H9 (cell line): ENCODE measurements at regions not wholly inside any gene's neighbourhood (a gene's known extent, or its start where the extent isn't known, plus 50 kb on each side); places are given as distances from the start of the nearest gene placed in this dataset.
A peak's percentile ranks its signal among the peaks of the same experiment; 100 is the strongest.

Source experiments
- DNase-seq: peaks from one replicate; pipeline ENCODE4 v3.0.0-alpha.2; 2017
- H2AFZ ChIP-seq: one replicate; pipeline ENCODE4 v1.6.1; 2013; ENCODE audit warnings: mild to moderate bottlenecking, low read length, control low read depth, moderate library complexity
- H2AK5ac ChIP-seq: 2 replicates; pipeline ENCODE4 v1.6.1; 2013; ENCODE audit warnings: low read length, control low read depth, mixed read lengths; ENCODE audit not compliant: insufficient read length
- H2BK120ac ChIP-seq: one replicate; pipeline ENCODE4 v1.6.1; 2013; ENCODE audit warnings: low read depth, mild to moderate bottlenecking, low read length, control low read depth, inconsistent platforms; ENCODE audit not compliant: poor library complexity, severe bottlenecking
- H2BK12ac ChIP-seq: 2 replicates; pipeline ENCODE4 v1.6.1; 2013; ENCODE audit warnings: low read length, control low read depth, mixed read lengths, low read depth; ENCODE audit not compliant: insufficient read length
- H2BK15ac ChIP-seq: 2 replicates; pipeline ENCODE4 v1.6.1; 2013; ENCODE audit warnings: low read depth, low read length, control low read depth
- H2BK20ac ChIP-seq: one replicate; pipeline ENCODE4 v1.6.1; 2013; ENCODE audit warnings: low read depth, mild to moderate bottlenecking, low read length, control low read depth, inconsistent platforms; ENCODE audit not compliant: poor library complexity, severe bottlenecking
- H2BK5ac ChIP-seq: 2 replicates; pipeline ENCODE4 v1.6.1; 2013; ENCODE audit warnings: low read length, control low read depth, mixed read lengths; ENCODE audit not compliant: insufficient read length
- H3K14ac ChIP-seq: 2 replicates; pipeline ENCODE4 v1.6.1; 2013; ENCODE audit warnings: low read length, control low read depth; ENCODE audit not compliant: insufficient read depth
- H3K18ac ChIP-seq: 2 replicates; pipeline ENCODE4 v1.6.1; 2013; ENCODE audit warnings: low read depth, mild to moderate bottlenecking, mixed read lengths, low read length, control low read depth; ENCODE audit not compliant: insufficient read length
- H3K23ac ChIP-seq: 2 replicates; pipeline ENCODE4 v1.6.1; 2013; ENCODE audit warnings: low read length, control low read depth, mixed read lengths, low read depth; ENCODE audit not compliant: insufficient read length
- H3K23me2 ChIP-seq: 2 replicates; pipeline ENCODE4 v1.6.1; 2013; ENCODE audit warnings: low read depth, mild to moderate bottlenecking, mixed read lengths, low read length, control low read depth; ENCODE audit not compliant: insufficient read length, poor library complexity, severe bottlenecking
- H3K27ac ChIP-seq: 2 replicates; pipeline ENCODE4 v1.5.1; 2013; ENCODE audit warnings: low read length, control low read depth, mixed read lengths, low read depth; ENCODE audit not compliant: insufficient read length
- H3K27me3 ChIP-seq: 2 replicates; pipeline ENCODE4 v1.6.1; 2013; ENCODE audit warnings: low read length, control low read depth, inconsistent platforms; ENCODE audit not compliant: insufficient read depth
- H3K4ac ChIP-seq: 2 replicates; pipeline ENCODE4 v1.6.1; 2013; ENCODE audit warnings: low read depth, mild to moderate bottlenecking, control low read depth, inconsistent platforms, low read length, moderate library complexity
- H3K4me1 ChIP-seq: 2 replicates; pipeline ENCODE4 v1.6.1; 2013; ENCODE audit warnings: low read length, control low read depth, inconsistent platforms; ENCODE audit not compliant: insufficient read depth
- H3K4me2 ChIP-seq: 2 replicates; pipeline ENCODE4 v1.6.1; 2013; ENCODE audit warnings: low read length, control low read depth, mixed read lengths; ENCODE audit not compliant: insufficient read length, insufficient read depth
- H3K56ac ChIP-seq: 2 replicates; pipeline ENCODE4 v1.6.1; 2013; ENCODE audit warnings: low read depth, mild to moderate bottlenecking, mixed read lengths, low read length, control low read depth; ENCODE audit not compliant: insufficient read length
- H3K79me1 ChIP-seq: 2 replicates; pipeline ENCODE4 v1.6.1; 2013; ENCODE audit warnings: low read depth, mild to moderate bottlenecking, moderate library complexity, low read length, control low read depth, inconsistent platforms; ENCODE audit not compliant: insufficient read depth, poor library complexity, severe bottlenecking
- H3K79me2 ChIP-seq: 2 replicates; pipeline ENCODE4 v1.6.1; 2013; ENCODE audit warnings: low read length, control low read depth, inconsistent platforms; ENCODE audit not compliant: insufficient read depth
- H3K9ac ChIP-seq: 2 replicates; pipeline ENCODE4 v1.6.1; 2013; ENCODE audit warnings: low read length, control low read depth, mixed read lengths; ENCODE audit not compliant: insufficient read length; ENCODE audit errors: extremely low read depth
- H3K9me3 ChIP-seq: one replicate; pipeline ENCODE4 v1.6.1; 2013; ENCODE audit warnings: low read depth, low read length, inconsistent platforms; ENCODE audit not compliant: control insufficient read depth
- H3T11ph ChIP-seq: one replicate; pipeline ENCODE4 v1.6.1; 2013; ENCODE audit warnings: mild to moderate bottlenecking, low read length, control low read depth, inconsistent platforms
- H4K20me1 ChIP-seq: one replicate; pipeline ENCODE4 v1.6.1; 2013; ENCODE audit not compliant: control insufficient read depth, insufficient read length, insufficient read depth
- H4K5ac ChIP-seq: 2 replicates; pipeline ENCODE4 v1.6.1; 2013; ENCODE audit warnings: low read depth, mild to moderate bottlenecking, mixed read lengths, low read length, control low read depth; ENCODE audit not compliant: insufficient read length
- H4K8ac ChIP-seq: replicated peaks from 2 replicates; pipeline ENCODE4 v1.6.1; 2013; ENCODE audit warnings: low read length, control low read depth, mixed read lengths, low read depth; ENCODE audit not compliant: insufficient read length
- H4K91ac ChIP-seq: 2 replicates; pipeline ENCODE4 v1.6.1; 2013; ENCODE audit warnings: low read depth, mild to moderate bottlenecking, moderate library complexity, mixed read lengths, low read length, control low read depth; ENCODE audit not compliant: insufficient read length
- H3K27ac Mint-ChIP-seq, 3 experiments: 2 replicates in 2 of 3; 3 replicates in 1 of 3; pipeline ENCODE4 v1.8.0; 2020 to 2021; ENCODE audit warnings: mixed read lengths in 3 of 3, mild to moderate bottlenecking in 1 of 3, moderate library complexity in 1 of 3
- H3K27me3 Mint-ChIP-seq: 2 replicates; pipeline ENCODE4 v1.8.0; 2021; ENCODE audit warnings: low read depth, mild to moderate bottlenecking, moderate library complexity, mixed read lengths
- H3K36me3 Mint-ChIP-seq, 3 experiments: 2 replicates in 2 of 3; 3 replicates in 1 of 3; pipeline ENCODE4 v1.8.0; 2020 to 2021; ENCODE audit warnings: low read depth in 3 of 3, mixed read lengths in 3 of 3; ENCODE audit not compliant: insufficient read depth in 1 of 3
- H3K4me1 Mint-ChIP-seq, 2 experiments: 2 replicates each; pipeline ENCODE4 v1.8.0; 2020; ENCODE audit warnings: mixed read lengths in 2 of 2
- H3K4me3 Mint-ChIP-seq, 2 experiments: 2 replicates in 1 of 2; 3 replicates in 1 of 2; pipeline ENCODE4 v1.8.0; 2020 to 2021; ENCODE audit warnings: mild to moderate bottlenecking in 2 of 2, mixed read lengths in 2 of 2, moderate library complexity in 1 of 2
- H3K9me3 Mint-ChIP-seq, 2 experiments: 2 replicates in 1 of 2; 3 replicates in 1 of 2; pipeline ENCODE4 v1.8.0; 2020; ENCODE audit warnings: mild to moderate bottlenecking in 2 of 2, mixed read lengths in 2 of 2, moderate library complexity in 1 of 2
- WGBS: extraction: QIAGEN DNeasy Blood & Tissue Kit; methylation state at CpG from one replicate; pipeline ENCODE4 v1.1.7; 2013; ENCODE audit warnings: missing lambda C conversion rate, low lambda C conversion rate, mixed read lengths; ENCODE audit not compliant: insufficient read length; ENCODE audit errors: extremely low coverage; 5-methylcytosine and 5-hydroxymethylcytosine counted together
- TF ChIP-seq, protein P1 (sequence below): fragments of 200-600 bp; sonication (generic); conservative IDR thresholded peaks from 3 replicates; pipeline ENCODE4 v1.8.0; 2021; ENCODE audit warnings: antibody characterized with exemption, mild to moderate bottlenecking

DNA sequence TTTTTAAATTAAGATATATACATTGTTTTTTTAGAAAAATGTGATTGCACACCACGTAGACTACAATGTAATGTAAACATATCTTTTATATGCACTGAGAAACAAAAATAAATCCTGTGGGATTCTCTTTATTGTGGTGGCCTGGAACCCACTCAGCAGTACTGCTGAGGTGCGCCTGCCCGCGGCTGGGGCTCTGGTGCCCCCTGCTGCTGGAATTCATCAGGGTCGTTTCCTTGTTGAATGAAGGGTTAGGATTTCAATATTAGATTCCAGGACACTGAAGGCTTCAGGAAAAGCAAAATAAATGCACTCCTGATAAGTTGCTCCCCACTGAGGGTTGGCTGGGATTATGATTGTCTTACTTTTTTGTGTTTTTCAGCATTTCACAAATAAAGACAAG lies 175.8 kb upstream of the GGTLC1 start:
- no peak overlapping the region for H3K56ac ChIP-seq
- H3K9me3 ChIP-seq = no peaks in the 10 kb centered on the region
- no peak overlapping the region for H3K27ac ChIP-seq
- H3K9me3 Mint-ChIP-seq = peaks cover 0 to 5% of the 10 kb centered on the region in 2 experiments; a peak in 3 of 5 replicates
- H4K8ac ChIP-seq = no peak overlapping the region
- peaks cover 2% of the 10 kb centered on the region; the same call in 1 of the 2 replicates for H3K27me3 Mint-ChIP-seq
- no peak overlapping the region for H3K18ac ChIP-seq
- H4K91ac ChIP-seq = no peak overlapping the region
- H3K23me2 ChIP-seq = no peaks in the 10 kb centered on the region
- H3T11ph ChIP-seq = no peak overlapping the region
- H3K14ac ChIP-seq = no peak overlapping the region
- no peaks in the 10 kb centered on the region for H3K79me2 ChIP-seq
- peak; percentile 65 for DNase-seq
- H3K4ac ChIP-seq = no peak overlapping the region
- no peak overlapping the region for H2BK12ac ChIP-seq
- no peaks in the 10 kb centered on the region for H4K20me1 ChIP-seq
- H3K79me1 ChIP-seq = no peaks in the 10 kb centered on the region
- no peak overlapping the region for H2AK5ac ChIP-seq
- no peaks in the 10 kb centered on the region for H3K36me3 Mint-ChIP-seq
- no peak overlapping the region for H4K5ac ChIP-seq
- no peak overlapping the region for H3K9ac ChIP-seq
- no peak overlapping the region for H2BK20ac ChIP-seq
- H2BK15ac ChIP-seq = no peak overlapping the region
- no CpG with 5 or more reads among the region's 5 CpGs for WGBS
- no peak overlapping the region for H3K4me2 ChIP-seq
- no peaks in the 10 kb centered on the region for H3K27me3 ChIP-seq
- no peak overlapping the region for H2BK5ac ChIP-seq
- no peak overlapping the region for H3K23ac ChIP-seq
- no peak overlapping the region for H3K27ac Mint-ChIP-seq
- TF ChIP-seq, protein P1, sequence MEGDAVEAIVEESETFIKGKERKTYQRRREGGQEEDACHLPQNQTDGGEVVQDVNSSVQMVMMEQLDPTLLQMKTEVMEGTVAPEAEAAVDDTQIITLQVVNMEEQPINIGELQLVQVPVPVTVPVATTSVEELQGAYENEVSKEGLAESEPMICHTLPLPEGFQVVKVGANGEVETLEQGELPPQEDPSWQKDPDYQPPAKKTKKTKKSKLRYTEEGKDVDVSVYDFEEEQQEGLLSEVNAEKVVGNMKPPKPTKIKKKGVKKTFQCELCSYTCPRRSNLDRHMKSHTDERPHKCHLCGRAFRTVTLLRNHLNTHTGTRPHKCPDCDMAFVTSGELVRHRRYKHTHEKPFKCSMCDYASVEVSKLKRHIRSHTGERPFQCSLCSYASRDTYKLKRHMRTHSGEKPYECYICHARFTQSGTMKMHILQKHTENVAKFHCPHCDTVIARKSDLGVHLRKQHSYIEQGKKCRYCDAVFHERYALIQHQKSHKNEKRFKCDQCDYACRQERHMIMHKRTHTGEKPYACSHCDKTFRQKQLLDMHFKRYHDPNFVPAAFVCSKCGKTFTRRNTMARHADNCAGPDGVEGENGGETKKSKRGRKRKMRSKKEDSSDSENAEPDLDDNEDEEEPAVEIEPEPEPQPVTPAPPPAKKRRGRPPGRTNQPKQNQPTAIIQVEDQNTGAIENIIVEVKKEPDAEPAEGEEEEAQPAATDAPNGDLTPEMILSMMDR = peak; percentile 88
- H3K4me1 ChIP-seq = peaks cover 12% of the 10 kb centered on the region; the same call in 1 of the 2 replicates
- no peak overlapping the region for H2BK120ac ChIP-seq
- H3K4me3 Mint-ChIP-seq = no peak overlapping the region
- H2AFZ ChIP-seq = no peak overlapping the region
- peaks cover 28% of the 10 kb centered on the region in 2 experiments for H3K4me1 Mint-ChIP-seq
